OCI-LY3 (cell line): ENCODE measurements at regions not wholly inside any gene's neighbourhood (a gene's known extent, or its start where the extent isn't known, plus 50 kb on each side); places are given as distances from the start of the nearest gene placed in this dataset.

Experiments
- CTCF ChIP-seq: fragments of 200-600, 300-600 bp; sonication (generic); IDR thresholded peaks from 2 replicates; pipeline ENCODE4 v1.5.1; 2014; ENCODE audit warnings: antibody characterized with exemption, low read length, low read depth
- EZH2phosphoT487 ChIP-seq: fragments of 200-600 bp; shearing (Covaris generic); IDR thresholded peaks from 2 replicates; pipeline ENCODE4 v1.6.1; 2018; ENCODE audit warnings: antibody characterized with exemption, mixed run types, low read depth

DNA sequence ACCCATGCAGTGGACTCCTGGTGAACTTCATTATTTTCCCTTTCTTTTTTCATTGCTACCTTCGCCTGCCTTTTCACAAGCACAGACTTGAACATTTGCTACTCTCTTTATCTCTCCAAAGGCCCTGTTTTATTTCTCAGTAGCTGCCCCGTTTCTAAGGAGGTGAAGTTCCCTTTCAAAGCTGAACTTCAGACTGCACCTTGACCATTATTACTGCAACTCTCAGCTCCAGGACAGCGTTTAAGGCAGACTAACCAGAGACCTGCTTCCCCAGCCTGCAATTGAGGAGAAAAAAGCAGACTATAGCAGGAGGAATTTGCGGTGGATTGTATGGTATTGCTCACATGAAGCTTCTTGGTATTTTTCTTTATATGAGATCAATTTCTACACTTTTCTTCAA is 460.7 kb downstream of the CBLN4 start:
- TF ChIP-seq CTCF (no peak), EZH2phosphoT487 (no peak)
